NCI-H2081 (cell line): ENCODE measurements at regions not wholly inside any gene's neighbourhood (a gene's known extent, or its start where the extent isn't known, plus 50 kb on each side); places are given as distances from the start of the nearest gene placed in this dataset.

Experiments used
- DNase-seq, 2 experiments: peaks; one replicate each; lab custom pipeline; 2025; lab: John Stamatoyannopoulos, UW

DNA sequence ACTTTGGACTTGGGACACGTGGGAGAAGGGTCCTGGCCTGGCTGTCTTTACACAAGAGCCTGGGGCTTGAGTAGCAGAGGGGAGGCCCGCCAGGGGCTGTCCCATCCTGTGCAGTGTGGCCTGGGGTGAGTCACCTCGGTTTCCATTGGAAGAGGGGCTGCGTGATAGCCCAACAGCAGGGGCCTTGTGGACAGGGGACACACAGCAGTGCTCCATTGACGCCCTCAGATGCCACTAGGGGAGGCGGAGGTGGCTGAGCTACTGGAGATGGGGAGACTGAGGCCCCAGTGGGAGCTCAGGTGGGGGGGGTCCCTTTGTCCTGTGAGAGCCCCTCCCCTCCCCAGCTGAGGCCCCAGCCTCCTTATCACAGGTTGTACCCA is 50.0 kb upstream of the RNU6ATAC start:
- DNase-seq = no peak

DNA sequence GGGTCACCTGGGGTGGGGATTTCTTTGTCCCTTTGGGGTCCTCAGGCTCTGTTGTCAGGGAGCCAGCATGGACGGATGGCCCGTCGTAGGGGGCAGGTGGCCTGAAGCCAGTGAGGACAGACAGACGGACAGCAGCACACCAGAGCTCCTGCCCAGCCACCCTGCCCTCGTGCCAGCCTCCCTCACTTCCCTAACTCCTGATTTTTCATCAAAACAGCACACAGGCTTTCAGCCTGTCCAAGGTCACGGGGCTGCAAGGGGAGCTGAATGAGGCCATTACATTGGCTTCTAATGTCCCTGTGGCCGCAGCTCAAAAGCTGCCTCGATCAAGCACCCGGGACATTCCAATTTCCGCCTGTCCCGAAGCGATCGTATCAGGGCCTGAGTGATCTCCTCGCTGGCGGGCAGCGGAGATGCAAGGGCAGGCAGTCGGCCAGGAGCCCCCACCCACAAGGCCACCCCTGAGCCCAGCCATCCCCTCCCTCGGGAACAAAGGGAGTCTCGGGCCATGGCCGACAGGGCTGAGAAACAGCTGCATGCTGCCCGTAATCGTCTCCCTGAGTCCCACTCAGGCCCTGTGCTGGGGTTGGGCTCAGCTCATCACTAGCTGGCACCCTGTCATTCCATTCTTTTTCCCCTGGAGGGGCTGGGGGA is 50.5 kb upstream of the RNU6ATAC start:
- no peak for DNase-seq

DNA sequence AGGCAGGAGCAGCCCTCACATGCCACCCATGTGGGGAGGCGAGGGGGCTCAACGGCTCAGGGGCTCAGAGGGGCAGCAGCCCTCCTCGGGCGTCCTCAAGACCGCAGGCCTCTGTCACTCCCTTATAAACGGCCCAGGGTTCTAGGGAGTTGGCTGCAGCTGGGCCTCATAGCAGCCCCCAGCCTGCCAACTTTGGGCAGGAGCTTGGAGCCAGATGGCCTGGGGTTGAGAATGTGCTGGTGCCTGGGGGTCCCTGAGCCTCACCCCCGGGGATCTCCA is 51.0 kb upstream of the RNU6ATAC start:
- DNase-seq = no peak

DNA sequence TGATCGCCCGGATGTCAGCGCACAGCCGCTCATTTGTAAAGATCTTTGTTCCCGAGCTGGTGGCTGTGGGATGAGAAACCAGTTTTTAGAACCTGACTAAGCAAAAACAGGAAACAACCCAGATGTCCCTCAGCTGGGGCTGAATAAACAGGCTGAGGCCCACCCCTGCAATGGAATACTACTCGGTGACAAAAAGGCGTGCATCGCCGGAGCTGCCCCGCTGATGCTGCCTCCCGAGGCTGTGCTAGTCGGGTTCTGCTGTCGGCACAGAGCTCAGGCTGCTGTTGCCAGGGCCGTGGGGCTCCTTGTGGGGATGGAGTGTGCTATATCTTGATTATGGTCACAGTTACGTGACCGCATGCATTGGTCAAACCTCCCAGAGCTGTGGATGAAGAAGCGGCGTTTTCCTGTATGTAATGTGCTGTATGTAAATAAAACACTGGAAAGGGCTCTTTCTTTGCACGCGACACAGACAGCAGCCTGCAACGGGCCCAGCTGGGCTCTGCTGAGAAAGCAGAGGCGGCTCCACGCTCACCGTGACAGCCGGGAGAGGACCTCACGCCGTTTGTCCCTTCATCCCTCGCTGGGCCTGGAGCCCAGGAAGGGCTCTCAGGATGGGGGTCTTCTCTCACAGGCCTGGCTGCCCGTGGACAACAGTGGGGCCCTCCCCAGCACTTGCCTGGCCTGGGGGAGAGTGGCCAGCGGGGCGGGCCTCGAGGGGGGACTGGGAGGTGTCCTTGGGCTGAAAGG is 51.5 kb upstream of the RNU6ATAC start:
- no peak for DNase-seq

DNA sequence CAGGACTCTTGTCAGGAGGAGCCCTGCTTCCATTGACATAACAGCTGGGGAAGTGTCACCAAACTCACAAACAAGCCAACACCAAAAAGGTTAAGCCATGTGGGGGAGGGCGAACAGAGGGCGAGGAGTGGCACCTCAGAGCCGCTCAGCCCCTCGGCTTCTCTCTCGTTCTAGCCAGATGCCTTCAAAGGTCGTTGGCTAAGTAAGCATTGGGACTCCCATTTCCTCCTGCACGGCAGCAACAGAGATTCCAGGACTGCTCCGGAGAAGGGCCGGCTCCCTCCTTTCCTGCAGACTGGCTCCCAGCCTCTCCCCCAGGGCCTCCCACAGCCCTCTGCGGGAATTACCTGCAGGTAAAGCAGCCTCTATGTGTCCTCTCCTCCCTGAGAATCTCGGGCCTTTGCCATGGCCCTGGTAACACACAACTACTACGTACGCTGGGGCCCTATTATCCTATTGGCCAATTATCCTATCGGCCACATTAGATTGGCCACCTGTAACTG is 52.1 kb upstream of the RNU6ATAC start:
- no peak for DNase-seq

DNA sequence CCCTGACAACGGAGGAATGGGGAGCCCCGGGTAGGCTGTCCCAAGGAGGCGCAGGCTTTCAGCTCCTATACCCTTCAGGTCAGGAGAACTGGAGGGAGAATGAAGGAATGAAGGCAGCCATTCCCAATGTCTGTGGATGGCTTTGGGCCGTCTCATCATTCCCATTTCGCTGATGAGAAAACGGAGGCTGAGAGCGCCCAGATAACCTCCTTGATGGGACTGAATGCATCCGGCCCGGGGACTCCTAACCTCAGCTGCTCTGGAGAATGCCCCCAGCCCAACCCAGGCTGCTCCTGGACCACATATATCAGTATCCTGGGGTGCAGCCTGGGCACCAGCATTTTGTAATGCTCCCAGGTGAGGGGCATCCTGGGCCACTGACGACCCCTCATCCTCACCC is 52.6 kb upstream of the RNU6ATAC start:
- DNase-seq = no peak

DNA sequence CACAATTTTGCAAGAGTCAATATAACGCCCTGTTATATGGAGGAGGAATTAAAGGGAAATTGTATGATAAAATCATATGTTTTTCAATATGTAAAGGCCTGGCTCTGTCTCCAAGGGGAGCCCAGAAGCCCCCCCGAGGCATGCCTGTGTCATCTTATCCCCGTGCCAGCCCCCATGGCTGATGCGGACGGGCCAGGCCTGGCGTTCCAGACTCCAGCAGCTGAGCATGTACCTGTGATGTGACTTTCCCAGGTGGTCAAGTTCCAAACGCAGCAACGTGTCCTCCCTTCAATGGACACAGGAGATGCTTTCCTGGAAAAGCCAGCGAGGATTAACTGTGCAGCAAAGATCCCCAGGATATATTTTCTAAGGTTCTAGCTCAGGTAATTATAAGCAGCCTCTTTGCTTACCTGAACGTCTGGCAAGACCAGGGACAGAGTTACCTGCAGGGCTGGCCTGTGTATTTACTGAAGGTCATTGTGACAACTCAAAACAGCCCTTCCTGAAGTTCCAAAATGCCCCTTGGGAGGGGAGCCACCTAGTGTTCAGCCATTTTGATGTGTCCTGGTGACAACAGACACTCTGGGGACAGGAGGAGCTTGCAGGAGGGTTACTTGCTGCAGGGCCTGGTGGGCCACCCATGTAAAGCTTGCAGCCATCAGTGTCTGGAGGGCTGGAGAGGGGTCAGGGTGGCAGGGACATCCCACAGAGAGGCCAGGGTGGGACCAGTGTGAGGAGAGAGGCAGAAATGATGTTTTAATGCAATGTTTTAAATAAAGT is 53.3 kb upstream of the RNU6ATAC start:
- no peak for DNase-seq

DNA sequence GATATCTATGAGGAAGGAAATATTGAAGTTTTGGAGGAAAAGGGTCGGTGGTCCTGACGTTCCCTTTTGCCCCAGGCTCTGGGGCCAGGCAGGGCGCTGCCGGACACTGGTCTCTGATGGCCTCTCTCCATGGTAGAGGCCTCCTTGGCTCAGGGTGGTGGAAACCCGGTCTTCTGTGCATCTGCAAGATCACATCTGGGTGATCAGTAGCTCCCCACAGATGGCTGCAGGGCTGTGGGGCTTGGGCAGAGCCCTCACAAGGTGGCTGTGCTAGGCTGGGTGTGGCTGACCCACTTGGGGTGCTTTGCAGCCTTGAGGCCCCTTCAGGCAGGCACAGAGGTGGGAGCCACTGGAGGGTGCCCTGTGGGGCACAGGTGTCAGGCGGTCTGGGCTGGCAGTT is 53.9 kb upstream of the RNU6ATAC start:
- no peak for DNase-seq

DNA sequence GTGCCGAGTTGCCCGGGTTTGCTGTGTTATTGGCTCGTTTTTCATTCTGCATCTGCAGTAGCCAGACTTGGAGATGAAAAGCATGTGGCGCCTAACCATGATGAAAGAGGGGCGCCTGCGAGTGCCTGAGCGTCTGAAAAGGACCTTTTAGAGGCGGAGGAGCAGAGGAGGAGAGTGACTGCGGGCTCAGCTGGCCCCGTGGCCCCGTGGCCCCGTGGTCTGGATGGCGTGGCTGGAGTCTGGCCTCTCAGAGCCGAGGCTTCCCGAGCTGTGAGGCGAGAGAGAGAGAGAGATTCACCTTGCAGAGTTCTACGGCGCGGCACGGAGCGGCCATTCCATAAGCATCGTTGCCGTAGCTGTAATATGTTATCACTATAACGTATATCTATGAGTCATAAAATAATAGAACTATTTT is 55.3 kb upstream of the RNU6ATAC start:
- DNase-seq = no peak

DNA sequence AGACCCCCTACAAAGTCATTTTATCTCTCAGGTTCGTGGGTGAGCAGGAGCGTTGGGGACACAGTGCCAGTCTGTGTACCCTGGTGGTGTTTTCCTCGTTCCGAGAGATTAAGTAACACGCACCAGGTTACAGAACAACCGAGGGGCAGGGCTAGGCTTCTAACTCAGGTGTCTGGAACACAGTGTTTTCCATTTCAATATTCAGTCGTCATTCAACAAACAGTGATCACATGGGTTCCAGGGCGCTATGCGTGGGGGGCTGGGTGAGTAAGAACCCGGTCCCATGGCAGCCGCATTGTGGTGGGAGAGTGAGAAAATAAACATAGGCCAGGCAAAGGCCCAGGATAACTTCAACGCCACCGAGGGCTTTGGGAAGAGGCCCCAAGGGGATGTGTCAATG is 55.9 kb upstream of the RNU6ATAC start:
- DNase-seq = no peak

DNA sequence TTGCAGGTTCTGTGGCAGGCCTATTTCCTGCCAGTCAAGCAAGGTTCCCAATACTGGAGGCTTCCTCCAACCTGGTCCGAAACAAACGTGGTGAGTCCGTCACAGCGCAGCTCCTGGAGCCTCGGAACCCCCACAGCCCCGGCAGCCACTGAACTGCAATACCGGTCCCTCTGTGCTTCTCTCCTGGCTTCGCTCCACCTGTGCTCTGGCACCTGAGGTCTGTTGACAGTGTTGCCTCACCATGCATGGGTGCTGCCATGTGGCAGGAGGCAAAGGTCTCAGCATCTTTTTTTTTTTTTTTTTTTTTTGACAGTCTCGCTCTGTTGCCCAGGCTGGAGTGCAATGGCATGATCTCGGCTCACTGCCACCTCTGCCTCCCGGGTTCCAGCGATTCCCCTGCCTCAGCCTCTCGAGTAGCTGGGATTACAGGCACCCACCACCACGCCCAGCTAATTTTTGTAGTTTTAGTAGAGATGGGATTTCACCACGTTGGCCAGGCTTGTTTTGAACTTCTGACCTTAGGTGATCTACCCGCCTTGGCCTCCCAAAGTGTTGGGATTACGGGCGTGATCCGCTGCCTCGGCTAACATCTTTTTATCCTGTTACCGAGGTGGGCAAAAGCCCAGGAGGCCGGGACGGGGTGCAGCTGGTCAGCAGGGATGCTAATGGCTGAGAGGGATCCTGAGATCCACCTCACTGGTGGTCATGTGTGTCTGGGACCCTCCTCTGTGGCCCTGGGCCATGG is 57.1 kb upstream of the RNU6ATAC start:
- DNase-seq = no peak

DNA sequence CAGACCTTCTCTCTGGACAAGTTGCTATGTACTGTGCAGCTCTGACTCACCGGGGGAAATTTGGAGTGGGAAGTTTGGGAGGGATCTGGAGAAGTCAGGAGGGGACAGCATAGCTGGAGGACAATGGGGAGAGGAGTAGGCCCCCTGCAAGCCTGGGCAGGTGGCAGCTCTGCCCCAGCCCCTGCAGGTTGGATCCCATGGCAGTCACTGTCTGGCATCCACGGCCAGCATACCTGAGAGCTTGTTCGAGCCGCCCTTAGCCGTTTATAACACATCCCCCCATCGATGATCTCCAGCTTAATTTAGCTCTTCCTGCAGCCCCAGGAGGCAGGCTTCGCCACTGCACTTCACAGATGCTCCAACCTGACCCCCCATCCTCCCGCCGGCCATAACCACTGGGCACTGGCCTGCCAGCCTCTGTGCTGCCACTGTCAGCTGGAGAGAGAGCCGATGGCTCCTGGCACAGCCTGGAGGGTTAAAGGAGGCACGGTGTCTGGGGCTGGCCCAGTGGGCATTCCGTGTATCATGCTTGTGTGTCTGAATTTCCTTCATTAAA is 57.7 kb upstream of the RNU6ATAC start:
- DNase-seq = no peak

DNA sequence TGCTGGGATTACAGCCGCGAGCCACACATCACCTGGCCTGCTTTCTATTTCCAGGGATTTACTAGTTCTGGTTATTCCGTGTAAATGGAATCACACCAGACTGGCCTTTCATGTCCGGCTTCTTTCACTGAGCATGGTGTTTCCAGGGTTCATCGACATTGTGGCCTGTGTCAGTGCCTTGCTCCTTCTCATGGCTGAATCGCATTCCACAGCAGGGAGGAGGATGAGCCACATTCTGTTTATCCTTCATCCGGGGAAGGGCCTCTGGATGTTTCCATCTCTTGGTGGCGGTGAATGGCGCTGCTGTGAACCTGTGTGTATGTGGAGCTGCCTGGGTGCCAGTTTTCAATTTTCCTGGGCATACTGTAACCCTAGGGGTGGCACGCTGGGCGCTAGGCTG is 58.7 kb upstream of the RNU6ATAC start:
- DNase-seq = no peak

DNA sequence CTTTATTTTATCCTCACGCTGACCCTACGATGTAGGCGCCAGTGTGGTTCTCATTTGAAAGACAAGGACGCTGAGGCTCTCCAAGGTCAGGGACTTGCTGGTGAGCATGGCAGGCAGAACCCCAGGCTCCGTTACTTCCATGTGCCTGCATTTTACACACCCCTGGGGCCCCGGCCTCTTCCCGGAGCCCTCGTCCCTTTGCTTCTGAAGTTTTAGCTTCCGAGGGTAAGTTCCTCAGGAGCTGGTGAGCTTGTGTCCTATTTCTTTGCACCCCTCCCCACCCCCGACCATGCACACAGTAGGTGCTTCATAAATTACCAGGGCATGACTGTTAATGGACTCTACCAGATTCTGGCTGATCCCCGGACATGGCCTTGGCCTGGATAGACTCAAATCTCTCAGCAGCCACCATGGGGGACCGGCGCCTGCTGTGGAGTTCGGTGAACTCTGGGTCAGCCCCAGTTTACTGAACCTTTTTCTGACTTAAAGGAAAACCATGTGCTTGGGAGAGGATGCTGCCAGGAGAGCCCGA is 59.3 kb upstream of the RNU6ATAC start:
- DNase-seq = no peak

DNA sequence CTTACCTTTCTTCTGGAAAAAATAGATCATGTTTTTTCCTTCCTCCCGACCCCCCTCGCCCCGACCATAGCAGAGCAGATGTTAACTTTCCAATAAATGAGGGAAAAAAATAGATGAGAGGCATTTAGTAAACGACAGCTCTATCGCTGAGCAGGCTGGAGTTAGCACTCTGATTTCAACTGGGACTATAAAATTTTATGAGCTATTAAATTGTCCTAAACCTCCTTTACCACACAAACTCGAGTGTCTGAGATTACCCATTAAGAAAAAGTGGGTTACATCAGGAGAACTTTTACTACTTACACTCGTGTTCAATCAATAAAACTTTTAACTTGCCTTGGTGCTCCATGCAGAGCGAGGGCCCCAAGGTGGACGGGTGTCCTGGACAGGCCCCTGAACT is 59.8 kb upstream of the RNU6ATAC start:
- no peak for DNase-seq

DNA sequence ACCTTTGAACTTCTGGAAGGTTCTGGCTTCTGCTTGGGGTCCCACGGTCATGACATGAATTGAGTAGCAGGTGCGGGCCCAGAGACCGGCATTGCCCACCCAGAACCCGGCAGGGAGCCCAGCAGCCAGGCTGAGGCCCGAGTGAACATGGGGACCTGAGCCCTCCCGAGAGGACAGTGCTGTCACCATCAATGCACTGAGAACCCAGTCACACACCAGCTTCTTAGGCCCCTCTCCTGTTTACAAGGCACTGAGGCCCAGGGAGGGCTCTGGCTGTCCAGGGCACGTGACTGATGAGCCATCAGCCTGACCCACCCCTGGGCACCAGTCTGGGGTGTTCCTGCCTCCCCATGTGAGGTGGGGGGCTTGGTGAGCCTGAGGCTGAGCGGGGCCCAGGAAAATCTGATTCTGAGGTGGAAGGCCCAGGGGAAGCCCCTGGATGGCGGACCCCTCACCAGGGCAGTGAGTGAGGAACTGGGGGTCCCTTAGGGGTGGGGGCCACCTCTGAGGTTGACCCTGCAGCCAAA is 60.3 kb upstream of the RNU6ATAC start:
- no peak for DNase-seq

DNA sequence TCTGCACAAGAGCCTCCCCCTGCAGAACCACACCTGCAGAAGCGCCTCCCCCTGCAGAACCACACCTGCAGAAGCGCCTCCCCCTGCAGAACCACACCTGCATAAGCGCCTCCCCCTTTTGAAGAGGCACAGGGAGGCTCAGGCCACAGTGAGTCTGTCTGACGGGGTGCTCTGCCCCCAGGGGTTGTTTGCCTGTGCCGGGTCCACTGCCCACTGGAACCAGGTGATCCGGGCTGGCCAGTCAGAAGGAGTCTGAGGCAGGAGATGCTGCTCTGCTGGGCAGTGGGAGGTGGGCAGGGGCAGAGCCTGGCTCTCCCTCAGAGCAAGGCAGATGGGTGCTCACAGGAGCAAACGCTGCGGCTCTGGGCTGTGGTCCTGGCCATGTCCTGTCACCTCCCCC is 60.8 kb upstream of the RNU6ATAC start:
- no peak for DNase-seq

DNA sequence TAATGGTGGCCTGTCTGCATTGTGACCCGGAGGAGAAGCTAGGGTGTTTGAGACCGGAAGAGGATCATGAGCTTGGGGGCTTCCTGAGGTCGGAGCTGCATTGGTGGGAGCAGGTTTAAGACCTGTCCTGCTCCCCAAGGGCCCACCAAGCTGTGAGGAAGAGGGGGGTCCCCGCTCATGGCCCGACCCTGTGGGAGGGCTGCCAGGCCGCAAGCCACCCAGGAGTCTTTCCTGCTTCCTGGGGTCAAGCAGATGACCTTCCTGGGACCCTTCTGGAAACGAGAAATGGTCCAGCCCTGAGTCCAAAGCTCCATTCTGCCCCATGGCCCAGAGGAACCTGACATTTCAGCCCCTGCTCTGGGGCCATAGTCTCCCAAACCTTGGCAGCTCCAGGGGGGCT is 61.5 kb upstream of the RNU6ATAC start:
- DNase-seq = no peak

DNA sequence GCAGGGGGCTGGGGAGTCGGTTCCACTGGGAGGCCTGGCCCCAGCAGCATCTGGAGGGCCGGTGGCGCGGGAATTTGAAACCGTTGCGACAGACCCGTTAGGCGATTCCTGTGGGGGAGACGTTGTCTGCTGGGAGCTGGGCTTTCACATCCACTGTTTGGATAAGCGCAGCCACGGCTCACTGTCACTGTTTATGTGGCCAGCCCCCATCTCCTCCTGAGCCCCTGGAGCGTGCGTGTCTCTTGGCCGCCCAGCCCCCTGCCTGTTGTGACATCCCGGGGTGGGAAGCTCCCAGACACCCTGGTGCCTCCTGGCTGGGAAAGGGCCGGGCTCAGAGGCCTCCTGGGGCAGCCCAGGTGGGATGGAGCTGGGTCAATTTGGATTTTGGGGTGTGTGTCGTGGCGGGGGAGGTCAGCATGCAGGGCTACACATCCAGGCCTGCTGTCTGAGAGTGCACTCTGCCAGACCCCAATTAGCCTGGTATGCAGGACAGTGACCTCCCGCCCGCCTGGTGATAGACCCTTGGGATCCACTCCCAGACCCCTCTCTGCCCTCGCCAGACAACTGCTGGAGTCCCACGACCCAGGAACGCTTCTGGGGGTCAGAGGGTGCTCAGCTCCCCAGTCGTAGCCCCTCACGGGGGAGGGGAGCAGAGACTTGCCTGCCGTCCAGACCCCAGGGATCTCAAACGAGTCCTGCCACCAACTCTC is 62.0 kb upstream of the RNU6ATAC start:
- no peak for DNase-seq

DNA sequence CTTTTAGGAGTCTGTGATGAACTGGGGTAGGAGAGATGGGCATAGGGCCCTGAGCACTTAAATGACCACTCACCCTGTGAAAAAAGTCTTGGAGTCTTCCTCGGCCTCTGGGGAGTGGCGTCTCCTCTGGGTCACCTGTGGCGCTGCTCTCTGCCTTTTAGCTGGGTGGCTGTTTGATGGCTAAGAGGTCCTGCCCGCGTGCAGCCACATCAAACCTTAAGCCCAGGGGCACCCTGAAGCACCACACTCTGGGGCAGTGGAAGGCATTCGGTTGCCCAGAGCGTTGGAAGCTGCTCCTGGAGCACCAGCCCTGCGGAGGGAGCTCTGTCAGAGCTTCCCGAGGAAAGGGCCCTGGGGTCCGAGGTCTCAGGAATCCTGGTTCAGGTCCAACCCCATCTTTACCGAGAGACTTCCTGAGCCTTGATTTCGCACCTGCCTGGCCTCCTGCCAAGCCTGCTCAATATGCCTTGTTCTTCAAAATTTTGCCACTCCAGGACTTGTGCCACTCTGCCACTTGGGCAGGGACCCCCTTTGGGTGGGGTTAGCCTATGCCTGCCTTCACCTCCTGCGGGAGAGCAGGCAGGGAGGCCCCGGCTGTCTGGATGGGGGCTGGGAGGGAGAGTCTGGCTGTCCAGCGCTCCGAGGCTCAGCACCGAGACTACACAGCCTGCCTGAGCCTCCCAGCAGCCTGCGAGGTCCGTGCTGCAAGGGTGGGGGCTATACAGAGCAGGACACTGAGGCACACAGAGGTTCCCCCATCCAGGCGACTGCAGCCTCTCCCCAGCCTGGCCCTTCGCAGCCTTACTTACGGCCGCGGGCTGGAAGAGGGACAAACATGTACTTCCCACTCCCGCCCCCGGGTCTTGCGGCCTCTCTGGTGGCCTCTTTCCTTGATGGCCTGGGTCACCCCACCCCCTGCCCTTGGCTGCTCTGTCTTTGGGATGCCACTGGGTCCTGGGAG is 63.4 kb upstream of the RNU6ATAC start:
- no peak for DNase-seq
